HG03439 (cell line): ENCODE measurements at regions not wholly inside any gene's neighbourhood (a gene's known extent, or its start where the extent isn't known, plus 50 kb on each side); places are given as distances from the start of the nearest gene placed in this dataset.

Source experiments
- ATAC-seq: cut with Tn5 transposase; IDR thresholded peaks from one replicate; pipeline ENCODE4 v1.9.1; 2021; ENCODE audit warnings: mild to moderate bottlenecking, moderate library complexity; ENCODE audit not compliant: unreplicated experiment

GRCh38 chr14:98227727-98228111, 1044.3 kb downstream of the BCL11B start:
- ATAC-seq = no peak

DNA sequence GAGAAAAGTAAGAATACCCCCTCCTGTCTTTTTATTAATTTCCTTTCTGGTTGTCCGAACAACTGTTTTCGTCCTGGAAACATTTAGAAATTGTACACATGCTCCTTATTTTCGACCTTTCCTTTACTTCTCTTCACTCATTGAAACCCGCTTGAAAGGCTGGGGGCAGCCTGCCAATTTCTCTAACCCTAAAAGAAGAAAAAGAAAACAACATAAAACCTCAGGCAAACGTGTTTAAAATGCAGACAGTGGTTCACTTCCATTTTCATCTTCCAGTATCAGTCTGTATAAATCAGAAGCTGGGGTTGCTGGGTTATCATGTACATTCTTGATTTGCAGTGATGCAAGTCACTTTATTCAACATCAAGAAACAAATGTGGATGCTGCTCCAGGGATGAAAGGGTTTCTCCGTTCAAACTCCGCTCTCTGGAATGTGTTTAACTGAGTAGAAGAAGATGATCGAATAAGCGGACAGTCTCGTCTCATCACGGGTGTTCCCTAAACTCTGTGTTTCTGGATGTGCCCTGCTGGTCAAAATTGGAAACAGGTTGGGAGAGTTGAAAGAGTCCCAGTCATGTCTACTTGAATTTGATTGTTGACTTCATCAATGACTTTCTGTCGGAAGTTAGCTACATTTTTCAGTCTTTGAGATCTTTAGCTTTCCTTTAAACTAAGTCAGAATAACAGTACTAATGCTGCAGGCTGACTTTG, 1042.2 kb downstream of the BCL11B start:
- ATAC-seq = no peak

DNA sequence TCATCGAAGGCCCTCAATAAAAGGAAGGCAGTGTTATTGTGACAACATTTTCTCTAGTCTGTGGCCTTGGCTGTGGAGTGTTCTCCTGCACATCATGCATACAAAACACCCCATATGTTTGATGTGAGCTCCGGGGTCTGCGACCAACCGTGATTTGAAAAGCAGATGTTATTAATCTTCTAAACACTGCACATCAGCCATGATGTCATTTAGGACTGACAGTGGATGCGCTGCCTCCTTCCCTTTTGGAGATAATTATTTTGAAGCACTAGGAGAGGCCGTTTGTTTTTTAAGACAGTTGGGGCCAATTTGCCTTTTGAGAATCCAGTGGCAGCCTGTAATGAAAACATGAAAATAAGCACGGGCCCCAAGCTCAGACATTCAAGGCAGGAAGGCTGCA, 1041.6 kb downstream of the BCL11B start:
- ATAC-seq = no peak

GRCh38 chr14:98231210-98231609, 1040.8 kb downstream of the BCL11B start:
- no peak for ATAC-seq

DNA sequence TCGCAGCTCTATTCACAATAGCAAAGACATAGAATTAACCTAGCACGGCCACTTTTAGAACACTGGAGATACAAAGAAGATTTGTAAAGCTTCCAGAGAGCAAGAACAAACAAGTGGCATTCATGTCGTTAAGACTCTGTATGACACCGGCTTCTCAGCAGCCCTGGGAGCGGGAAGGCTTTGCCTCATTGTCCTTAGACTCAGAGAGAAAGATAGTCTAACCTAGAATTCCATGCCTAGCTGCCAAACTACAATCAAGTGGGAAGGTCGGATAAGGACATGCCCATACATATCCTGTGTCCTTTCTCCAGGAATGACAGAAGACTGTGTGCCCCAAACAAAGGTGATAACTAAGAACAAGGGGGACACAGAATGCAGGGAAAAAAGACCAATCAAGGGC, 1038.3 kb downstream of the BCL11B start:
- ATAC-seq = no peak

DNA sequence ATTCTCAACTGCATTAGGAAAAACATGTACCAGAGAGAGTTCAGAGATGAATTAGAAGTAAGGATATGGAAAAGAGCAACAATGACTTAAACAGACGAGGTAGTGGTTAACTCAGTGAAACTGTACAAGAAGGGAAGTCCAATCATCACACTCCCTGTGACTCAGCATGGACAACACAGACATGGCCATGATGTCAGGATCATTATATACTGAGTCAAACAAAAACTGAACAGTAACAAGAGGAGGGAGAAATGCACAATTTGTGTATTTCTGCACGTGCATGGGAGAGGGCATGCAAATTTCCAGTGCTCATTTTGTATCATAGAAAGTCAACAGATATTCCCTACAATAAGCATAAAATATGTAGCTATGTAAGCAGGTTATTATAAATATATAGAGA, 1037.8 kb downstream of the BCL11B start:
- ATAC-seq = no peak

DNA sequence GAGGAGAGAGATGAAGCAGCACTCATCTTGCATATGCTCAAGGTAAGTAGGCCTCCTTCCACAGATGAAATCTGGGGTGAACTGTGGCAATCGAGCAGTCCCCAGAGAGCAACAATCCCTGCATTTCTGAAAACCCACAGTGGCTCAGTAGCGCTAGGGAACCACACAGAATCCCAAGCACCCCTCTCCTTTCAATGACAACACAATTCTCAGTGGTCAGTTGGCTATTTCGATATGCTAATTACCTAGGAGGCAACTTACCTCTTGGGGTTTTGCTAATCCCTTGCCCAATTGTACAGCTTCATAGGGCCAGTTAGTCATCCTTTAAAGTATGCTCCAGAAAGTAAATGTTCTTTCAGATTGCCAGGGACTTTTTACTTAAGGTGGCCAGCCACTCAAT, 1035.7 kb downstream of the BCL11B start:
- no peak for ATAC-seq

GRCh38 chr14:98237939-98238338, 1034.1 kb downstream of the BCL11B start:
- no peak for ATAC-seq

- no peak for ATAC-seq
These were observed 1031.6 kb downstream of the BCL11B start for GRCh38 chr14:98240376-98240775.

GRCh38 chr14:98242903-98243302, 1029.1 kb downstream of the BCL11B start:
- ATAC-seq = no peak

DNA sequence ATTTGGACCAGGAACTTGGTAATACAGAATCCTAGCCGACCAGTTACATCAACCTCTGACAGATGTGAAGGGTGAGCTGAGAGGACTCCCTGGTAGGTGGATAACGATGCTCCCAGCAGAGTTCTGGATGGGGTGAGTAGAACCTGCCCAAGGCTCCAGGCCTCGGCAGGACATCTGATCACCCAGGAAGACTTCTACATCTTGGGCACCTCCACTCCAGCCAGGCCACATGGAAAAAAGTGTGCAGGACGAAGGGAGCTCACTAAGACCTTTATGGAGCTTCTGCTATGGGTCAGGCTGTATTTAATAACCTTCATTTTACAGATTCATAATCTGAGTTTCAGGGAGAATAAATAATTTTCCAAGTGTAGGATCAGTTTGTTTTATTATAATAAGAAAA, 1028.7 kb downstream of the BCL11B start:
- ATAC-seq = no peak

DNA sequence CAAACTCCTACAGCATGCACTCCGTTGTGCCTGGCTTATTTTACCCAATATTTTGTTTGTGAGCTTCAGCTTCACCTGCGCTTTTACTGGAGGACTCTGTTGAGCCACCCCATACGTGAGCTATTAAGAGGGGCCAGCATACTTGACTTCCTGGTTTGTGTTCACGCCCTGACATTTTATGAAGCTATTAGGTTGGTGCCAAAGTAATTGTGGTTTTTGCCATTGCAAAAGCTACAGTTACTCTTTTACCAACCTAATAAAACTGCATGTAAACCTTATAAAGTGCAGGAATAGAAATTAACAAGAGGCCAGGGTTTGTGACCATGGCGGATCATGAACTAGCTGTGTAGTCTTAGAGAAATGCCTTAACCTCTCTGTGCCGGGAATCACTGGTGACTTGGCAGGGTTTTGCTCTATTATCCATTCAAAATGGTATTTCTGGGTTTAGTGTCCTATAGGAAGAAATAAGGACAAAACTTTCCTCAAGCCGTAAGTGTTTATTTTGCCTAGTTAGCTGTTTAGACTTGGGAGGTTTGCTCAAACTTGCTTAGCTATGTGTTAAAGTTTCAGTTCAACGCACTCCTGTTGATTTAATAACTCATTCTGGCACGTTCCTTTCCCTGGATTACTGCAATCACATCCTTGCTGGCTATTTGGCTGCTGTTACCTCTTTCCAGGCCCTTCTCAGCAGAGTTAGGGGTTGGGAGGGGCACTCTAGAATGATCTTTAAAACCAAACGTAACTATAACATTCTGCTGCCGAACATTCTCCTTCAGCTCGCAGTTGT, 1027.6 kb downstream of the BCL11B start:
- no peak for ATAC-seq

DNA sequence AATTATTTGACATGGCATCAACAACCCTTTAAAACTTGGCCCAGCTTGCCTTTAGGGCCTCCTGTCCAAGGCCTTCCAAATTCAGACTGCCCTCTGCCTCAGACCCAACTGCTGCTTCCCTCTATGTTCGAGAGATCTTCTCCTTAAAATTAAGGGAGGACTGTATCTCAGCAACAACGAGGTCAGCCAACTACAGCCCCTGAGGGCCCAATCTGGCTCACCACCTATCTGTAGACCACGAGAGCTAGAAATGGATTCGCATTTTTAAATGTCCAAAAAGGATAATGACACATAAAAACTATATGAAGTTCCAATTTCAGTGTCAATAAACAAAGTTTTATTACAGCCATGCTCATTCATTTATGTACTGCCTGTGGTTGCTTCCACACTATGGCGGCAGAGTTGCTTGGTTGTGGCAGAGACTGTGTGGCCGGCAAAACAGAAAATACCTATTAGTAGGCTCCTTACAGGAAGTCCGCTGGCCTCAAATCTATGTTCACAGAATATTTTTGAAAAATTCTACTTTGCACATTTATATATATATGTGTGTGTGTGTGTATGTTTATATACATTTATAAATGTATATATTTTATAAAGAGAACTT, 1026.9 kb downstream of the BCL11B start:
- ATAC-seq = no peak

DNA sequence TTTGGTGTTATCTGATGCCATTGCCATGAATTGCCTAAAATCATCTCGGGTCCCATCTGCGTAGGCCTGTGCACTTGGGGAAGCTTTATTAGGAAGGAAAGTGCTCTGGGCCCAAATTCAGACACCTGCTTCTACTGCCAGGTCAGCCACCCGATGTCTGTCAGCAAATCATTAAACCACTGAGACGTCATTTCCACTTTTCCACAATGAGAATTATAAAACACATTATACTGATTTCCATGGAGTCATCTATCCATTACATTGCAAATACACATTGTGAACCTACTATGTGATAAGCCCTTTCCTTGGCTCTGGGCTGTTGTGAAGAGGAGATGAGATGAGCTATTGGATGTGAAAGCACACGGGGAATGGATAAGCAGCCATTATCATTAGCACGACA, 1022.9 kb downstream of the BCL11B start:
- ATAC-seq = no peak

- no peak for ATAC-seq
These were observed 1022.5 kb downstream of the BCL11B start for GRCh38 chr14:98249476-98249875.

GRCh38 chr14:98252820-98253219, 1019.2 kb downstream of the BCL11B start:
- ATAC-seq = no peak

DNA sequence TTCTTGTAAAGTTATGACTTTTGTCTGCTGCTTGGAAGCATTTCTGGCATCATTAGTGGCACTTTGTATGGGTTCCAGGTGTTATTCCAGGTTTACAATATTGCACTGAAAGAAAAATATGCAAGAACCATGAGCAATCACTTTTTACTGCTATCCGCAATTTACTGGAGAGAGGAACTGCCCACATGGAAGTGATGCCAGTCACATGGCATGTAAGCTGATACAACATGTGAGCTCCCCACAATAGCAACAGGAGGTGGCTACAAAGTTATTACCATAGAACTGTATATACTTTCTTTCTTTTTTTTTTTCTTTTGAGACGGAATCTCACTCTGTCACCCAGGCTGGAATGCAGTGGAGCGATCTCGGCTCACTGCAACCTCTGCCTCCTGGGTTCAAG, 1012.1 kb downstream of the BCL11B start:
- ATAC-seq = no peak

DNA sequence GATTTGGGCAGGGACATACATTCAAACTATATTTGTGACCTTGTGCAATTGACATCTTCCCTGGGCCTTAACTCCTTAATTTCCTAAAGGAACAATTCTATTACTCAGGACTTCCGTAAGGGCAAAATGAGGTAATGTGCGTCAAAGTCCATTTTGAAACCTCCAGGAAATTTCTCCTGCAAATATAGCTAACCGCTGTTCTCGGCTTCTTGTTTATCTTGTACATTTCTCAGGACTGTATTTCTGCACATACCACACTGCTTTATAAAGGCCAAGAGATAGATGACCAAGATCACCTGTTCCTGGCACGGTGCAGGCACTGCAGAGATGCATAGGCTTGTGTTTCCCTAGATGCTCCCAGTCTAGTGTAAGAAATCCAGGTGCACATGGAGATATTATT, 1009.4 kb downstream of the BCL11B start:
- no peak for ATAC-seq

DNA sequence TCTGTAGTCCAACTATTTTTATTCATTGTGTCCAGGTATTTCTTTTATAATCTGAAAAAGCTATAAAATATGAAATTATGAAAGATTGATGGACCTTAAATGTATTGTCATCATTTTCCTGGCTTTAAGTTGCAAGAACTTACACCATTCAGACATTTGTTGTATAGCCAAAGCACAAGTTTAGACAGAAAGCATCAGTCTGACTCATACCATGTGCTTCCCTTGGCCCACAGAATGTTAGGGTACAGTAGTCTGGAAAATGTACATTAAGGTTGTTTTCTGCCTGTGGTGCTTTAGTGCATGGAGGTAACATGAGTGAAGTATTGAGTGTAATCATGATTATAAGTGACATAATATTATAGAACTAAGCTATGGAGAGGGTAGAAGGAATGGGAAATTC, 1002.5 kb downstream of the BCL11B start:
- ATAC-seq = no peak

GRCh38 chr14:98270201-98270600, 1001.8 kb downstream of the BCL11B start:
- no peak for ATAC-seq

DNA sequence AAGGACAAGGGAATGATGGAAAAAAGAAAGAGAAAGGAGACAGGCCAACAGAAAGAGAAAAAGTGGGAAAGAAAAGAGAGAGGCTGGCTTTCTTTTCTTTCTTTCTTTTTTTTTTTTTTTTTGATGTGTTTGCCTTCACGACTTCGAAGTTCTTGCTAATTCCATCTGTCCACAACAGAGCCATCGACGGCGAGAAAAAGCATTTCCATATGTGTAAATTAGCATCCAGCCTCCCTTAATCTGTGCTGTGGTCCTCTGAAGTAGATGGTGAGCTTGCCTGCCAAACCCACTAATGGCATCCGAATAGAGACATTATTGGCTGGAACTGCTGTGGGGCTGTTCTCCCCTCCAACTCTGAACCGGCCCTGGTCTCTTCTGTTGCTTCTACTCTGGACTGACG, 997.4 kb downstream of the BCL11B start:
- ATAC-seq = no peak

GRCh38 chr14:98278800-98279199, 993.2 kb downstream of the BCL11B start:
- ATAC-seq = no peak
